HEK293T (cell line): ENCODE measurements at regions not wholly inside any gene's neighbourhood (a gene's known extent, or its start where the extent isn't known, plus 50 kb on each side); places are given as distances from the start of the nearest gene placed in this dataset.

ENCODE experiments used
- ARNT ChIP-seq: fragments of 450-650 bp; IDR thresholded peaks from 2 replicates; pipeline ENCODE4 v1.6.1; 2017; ENCODE audit warnings: mild to moderate bottlenecking
- HDGF ChIP-seq: fragments of 450-650 bp; IDR thresholded peaks from 2 replicates; pipeline ENCODE4 v1.6.1; 2017; ENCODE audit warnings: antibody characterized with exemption, borderline replicate concordance
- SP1 ChIP-seq: fragments of 450-650 bp; IDR thresholded peaks from 2 replicates; pipeline ENCODE4 v1.6.1; 2017
- SUZ12 ChIP-seq: fragments of 450-650 bp; IDR thresholded peaks from 2 replicates; pipeline ENCODE4 v1.6.1; 2016; ENCODE audit warnings: mild to moderate bottlenecking
- TARDBP ChIP-seq: fragments of 450-650 bp; IDR thresholded peaks from 2 replicates; pipeline ENCODE4 v1.6.1; 2016
- ZNF384 ChIP-seq: fragments of 450-650 bp; IDR thresholded peaks from 2 replicates; pipeline ENCODE4 v1.6.1; 2016

DNA sequence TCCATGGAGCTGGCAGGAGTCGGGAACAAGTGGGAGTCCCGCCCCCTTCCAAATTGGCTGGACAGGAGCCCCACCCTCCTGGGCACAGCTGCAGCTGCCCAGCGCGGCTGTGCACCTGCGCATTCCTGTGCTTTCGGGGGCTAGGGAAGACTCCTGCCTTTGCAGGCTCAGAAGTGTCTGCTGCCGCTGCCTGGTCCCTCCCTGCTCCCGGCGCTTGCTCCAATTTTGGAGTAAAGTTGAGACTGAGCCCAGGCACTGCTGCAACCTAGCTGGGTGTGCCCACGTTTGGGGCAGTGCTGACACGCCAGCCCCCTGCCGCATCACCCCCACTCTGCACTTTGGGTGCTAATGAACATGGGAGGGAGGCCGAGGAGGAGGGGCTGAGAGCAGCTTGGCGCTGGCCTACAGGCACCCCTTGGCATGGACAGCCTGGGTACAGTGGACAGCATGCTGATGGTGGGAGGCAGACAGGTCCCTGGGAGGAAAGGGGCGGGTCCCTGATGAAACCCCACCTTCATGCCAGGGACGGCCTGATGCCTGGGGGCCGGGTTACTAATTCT, 399.2 kb upstream of the CNTN4 start:
- TF ChIP-seq SP1 (no peak), SUZ12 (no peak), HDGF (no peak), ARNT (no peak), TARDBP (no peak), ZNF384 (no peak)
